Spleen (tissue), 7 donors: ENCODE measurements at regions not wholly inside any gene's neighbourhood (a gene's known extent, or its start where the extent isn't known, plus 50 kb on each side); places are given as distances from the start of the nearest gene placed in this dataset.

ENCODE experiments used
- POLR2A ChIP-seq, 3 donors: fragments of 450-650 bp; IDR thresholded peaks; one replicate each; pipeline ENCODE4 v1.5.1; 2017; ENCODE audit warnings: antibody characterized with exemption in 3 of 3, mild to moderate bottlenecking in 1 of 3
- TF ChIP-seq, protein P1 (sequence below), 11 experiments: fragments of 200-600 bp in 7 of 11; fragments of 450-650 bp in 4 of 11; sonication (generic) in 4 of 11; IDR thresholded peaks in 8 of 11; conservative IDR thresholded peaks in 3 of 11; 1 replicate in 7 of 11; 2 replicates in 4 of 11; pipeline versions ENCODE4 v1.4.0 to v1.8.0; 2016 to 2021; ENCODE audit warnings: antibody characterized with exemption in 11 of 11, inconsistent platforms in 4 of 11, mild to moderate bottlenecking in 1 of 11
- donor health status: DM: no; HTN: no; CAD: no; lungs with moderate emphysema.
- donor health status: DM: no; HTN: no; CAD: no.
- donor health status: DM: no; HTN: no; CAD: no.

DNA sequence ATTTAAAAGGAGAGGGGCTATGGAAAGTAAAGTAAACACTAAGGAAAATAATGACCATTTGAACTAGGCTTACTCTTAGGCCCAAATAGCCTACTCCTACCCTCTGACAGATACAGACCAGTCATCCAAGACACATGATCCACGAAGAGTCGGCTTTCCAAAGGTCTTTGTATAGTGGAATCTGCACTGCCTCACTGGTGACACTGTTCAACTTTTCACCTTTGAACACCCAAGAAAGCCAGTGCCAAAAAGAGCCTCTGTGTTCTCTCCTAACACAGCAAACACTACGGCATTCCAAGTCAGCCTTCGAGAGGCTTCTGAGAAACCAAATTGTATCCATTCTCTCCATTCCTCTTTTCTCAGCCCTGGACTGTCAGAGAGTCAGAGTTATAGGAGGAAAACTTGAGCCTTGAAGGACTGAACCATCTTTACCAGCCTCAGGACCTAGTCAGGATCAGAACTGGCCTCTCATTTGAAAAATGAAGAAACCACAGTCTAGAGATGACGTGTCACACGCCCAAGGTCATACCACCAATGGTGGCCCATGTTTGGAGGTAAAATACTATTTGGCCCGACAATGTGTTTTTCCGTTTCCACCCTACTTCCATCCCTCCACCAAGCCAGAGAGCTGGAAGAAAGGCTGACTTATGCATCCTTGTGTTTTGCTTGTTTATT lies 267.4 kb upstream of the ACVR2A start:
- TF ChIP-seq, protein P1, sequence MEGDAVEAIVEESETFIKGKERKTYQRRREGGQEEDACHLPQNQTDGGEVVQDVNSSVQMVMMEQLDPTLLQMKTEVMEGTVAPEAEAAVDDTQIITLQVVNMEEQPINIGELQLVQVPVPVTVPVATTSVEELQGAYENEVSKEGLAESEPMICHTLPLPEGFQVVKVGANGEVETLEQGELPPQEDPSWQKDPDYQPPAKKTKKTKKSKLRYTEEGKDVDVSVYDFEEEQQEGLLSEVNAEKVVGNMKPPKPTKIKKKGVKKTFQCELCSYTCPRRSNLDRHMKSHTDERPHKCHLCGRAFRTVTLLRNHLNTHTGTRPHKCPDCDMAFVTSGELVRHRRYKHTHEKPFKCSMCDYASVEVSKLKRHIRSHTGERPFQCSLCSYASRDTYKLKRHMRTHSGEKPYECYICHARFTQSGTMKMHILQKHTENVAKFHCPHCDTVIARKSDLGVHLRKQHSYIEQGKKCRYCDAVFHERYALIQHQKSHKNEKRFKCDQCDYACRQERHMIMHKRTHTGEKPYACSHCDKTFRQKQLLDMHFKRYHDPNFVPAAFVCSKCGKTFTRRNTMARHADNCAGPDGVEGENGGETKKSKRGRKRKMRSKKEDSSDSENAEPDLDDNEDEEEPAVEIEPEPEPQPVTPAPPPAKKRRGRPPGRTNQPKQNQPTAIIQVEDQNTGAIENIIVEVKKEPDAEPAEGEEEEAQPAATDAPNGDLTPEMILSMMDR (IDR thresholded peaks at IDR 0.05 in 8 of 11, conservative IDR thresholded peaks at IDR 0.05 in 3 of 11) = no peak
- TF ChIP-seq POLR2A (IDR thresholded peaks at IDR 0.05) = no peak
